ENCODE measurements at regions not wholly inside any gene's neighbourhood (a gene's known extent, or its start where the extent isn't known, plus 50 kb on each side); places are given as distances from the start of the nearest gene placed in this dataset.

DNA sequence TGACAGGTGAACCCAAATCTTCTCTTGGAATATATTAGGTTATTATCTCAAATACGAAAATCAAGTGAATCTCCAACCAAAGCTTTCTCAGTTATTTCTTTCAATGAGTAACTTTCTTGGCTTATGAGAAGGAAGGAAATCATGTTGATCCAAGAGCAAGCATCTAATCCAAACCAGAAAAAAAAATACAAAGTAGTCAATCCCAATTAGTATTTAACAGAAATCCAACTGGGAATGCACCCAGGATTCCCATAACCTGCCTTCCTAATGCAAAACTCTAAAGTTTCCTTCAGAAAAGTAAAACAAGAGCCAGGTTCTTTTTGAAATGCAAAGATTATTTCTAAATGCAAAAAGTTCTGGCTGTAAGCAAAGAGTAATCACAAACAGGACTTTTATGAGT, 289.3 kb downstream of the SHOX2 start:
- Mint-ChIP-seq H3K36me3 (no peaks in the 10 kb centered on the region), H3K4me3 (no peak overlapping the region), H3K4me1 (no peaks in the 10 kb centered on the region), H3K27ac (no peak overlapping the region), H3K9me3 (peaks cover 0 to 9% (median 0%) of the 10 kb centered on the region in 7 donors), H3K27me3 (no peaks in the 10 kb centered on the region)
- H3K36me3 ChIP-seq (ENCODE audit: control insufficient read depth, insufficient read depth, low read length), result no peaks in the 10 kb centered on the region
- DNase-seq, result no peak
- no peak overlapping the region for H3K4me3 ChIP-seq (ENCODE audit: low read depth, low read length)
- H3K27me3 ChIP-seq (ENCODE audit: control insufficient read depth, insufficient read depth, low read length), result no peaks in the 10 kb centered on the region
- no peaks in the 10 kb centered on the region for H3K4me1 ChIP-seq (ENCODE audit: control insufficient read depth, insufficient read depth, low read length, poor library complexity, severe bottlenecking)
- ATAC-seq (ENCODE audit: low read depth in 2 of 2), result no peak
- H3K9me3 ChIP-seq (ENCODE audit: control insufficient read depth in 2 of 2, low read length in 2 of 2), result no peaks in the 10 kb centered on the region
- no peak overlapping the region for H3K27ac ChIP-seq (ENCODE audit: insufficient read depth, low read length, poor library complexity, severe bottlenecking)

DNA sequence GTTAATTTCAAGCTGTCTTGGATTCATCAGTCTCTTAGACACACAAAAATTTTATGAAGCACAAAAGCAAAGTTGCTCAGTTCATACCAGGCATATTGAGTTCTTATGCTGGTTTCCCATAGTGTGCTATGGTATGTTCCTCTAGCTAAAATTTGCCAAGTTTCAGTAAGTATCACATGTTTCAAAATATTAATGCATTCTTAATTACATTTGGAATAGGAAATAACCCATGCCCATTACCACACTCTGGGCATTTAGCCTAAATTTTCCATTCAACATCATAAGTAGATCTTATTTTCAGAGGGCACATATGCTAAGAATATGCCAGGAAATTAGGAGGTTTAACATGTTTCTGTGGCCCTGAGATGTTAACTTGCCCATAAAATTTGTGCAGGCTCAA, 289.9 kb downstream of the SHOX2 start:
- Mint-ChIP-seq H3K27me3 (no peaks in the 10 kb centered on the region), H3K36me3 (no peaks in the 10 kb centered on the region), H3K27ac (no peak overlapping the region), H3K4me1 (no peaks in the 10 kb centered on the region), H3K9me3 (peaks cover 0 to 4% (median 0%) of the 10 kb centered on the region in 7 donors), H3K4me3 (no peak overlapping the region)
- Histone ChIP-seq H3K27ac (ENCODE audit: insufficient read depth, low read length, poor library complexity, severe bottlenecking) (no peak overlapping the region), H3K27me3 (ENCODE audit: control insufficient read depth, insufficient read depth, low read length) (no peaks in the 10 kb centered on the region), H3K36me3 (ENCODE audit: control insufficient read depth, insufficient read depth, low read length) (no peaks in the 10 kb centered on the region), H3K4me1 (ENCODE audit: control insufficient read depth, insufficient read depth, low read length, poor library complexity, severe bottlenecking) (no peaks in the 10 kb centered on the region), H3K4me3 (ENCODE audit: low read depth, low read length) (no peak overlapping the region), H3K9me3 (ENCODE audit: control insufficient read depth in 2 of 2, low read length in 2 of 2) (no peaks in the 10 kb centered on the region)
- no peak for ATAC-seq (ENCODE audit: low read depth in 2 of 2)
- DNase-seq, result no peak

DNA sequence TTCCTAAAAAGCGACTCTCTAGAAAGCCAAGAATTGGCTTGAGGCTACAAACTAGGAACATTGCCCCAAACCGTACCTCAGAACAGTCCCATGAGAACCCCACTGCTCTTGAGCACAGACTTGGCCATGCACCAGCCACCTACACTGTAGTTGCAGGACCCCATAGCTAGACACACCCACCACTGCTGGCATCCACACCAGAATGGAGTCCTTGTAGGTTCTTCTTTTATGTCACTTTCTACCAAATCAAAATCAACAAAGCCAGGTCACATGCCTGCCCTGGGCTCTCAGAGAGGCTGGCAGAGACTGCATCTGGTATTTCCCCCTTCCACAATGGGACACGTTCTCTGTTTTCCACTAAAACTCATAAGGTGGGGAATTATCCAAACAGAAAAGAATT, 290.5 kb downstream of the SHOX2 start:
- H3K27me3 Mint-ChIP-seq, result no peaks in the 10 kb centered on the region
- no peaks in the 10 kb centered on the region for H3K4me1 ChIP-seq (ENCODE audit: control insufficient read depth, insufficient read depth, low read length, poor library complexity, severe bottlenecking)
- no peaks in the 10 kb centered on the region for H3K36me3 ChIP-seq (ENCODE audit: control insufficient read depth, insufficient read depth, low read length)
- H3K4me3 ChIP-seq (ENCODE audit: low read depth, low read length), result no peak overlapping the region
- no peaks in the 10 kb centered on the region for H3K27me3 ChIP-seq (ENCODE audit: control insufficient read depth, insufficient read depth, low read length)
- H3K36me3 Mint-ChIP-seq, result no peaks in the 10 kb centered on the region
- no peaks in the 10 kb centered on the region for H3K9me3 ChIP-seq (ENCODE audit: control insufficient read depth in 2 of 2, low read length in 2 of 2)
- DNase-seq (no peak), ATAC-seq (ENCODE audit: low read depth in 2 of 2) (no peak)
- H3K27ac Mint-ChIP-seq, result no peak overlapping the region
- H3K27ac ChIP-seq (ENCODE audit: insufficient read depth, low read length, poor library complexity, severe bottlenecking), result no peak overlapping the region
- no peaks in the 10 kb centered on the region for H3K4me1 Mint-ChIP-seq
- H3K9me3 Mint-ChIP-seq, result peaks cover 0 to 2% (median 0%) of the 10 kb centered on the region in 7 donors
- no peak overlapping the region for H3K4me3 Mint-ChIP-seq

DNA sequence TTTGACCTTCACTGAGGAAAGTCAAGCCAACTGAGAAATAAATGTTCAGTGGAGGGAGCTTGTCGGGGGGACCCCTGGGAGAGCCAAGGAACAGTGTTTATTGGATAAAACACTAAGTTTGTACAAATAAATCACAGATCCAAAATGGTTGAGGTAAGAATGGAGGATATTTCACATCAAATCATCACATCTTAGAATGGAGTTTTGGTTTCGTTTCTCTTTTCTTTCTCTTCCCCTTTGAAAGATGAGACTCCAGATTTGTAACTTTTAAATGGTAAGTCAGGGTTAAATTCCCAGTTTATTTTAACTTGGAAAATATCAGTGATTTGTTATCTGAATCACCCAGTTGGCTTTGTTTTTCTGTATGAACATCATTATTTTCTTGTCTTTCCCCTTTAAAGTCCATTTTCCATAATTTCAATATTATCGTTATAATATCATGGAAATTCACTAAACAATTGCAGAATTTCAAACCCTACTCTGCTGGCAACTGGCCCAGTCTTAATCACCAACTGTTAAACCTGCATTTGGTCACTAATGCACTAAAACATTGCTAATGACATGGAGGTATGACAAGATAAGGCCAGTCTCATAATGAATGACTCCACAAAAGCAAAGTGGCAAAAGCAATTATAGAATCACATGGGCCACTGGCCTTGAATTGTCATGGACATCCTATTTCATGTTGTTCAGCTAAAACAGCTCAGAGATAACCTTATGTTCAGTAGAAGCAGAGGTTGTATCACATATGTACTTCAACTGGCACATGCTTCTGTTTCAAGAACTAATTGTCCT, 295.1 kb downstream of the SHOX2 start:
- H3K27me3 Mint-ChIP-seq, result no peaks in the 10 kb centered on the region
- Histone ChIP-seq H3K27me3 (ENCODE audit: control insufficient read depth, insufficient read depth, low read length) (no peaks in the 10 kb centered on the region), H3K9me3 (ENCODE audit: control insufficient read depth in 2 of 2, low read length in 2 of 2) (no peaks in the 10 kb centered on the region), H3K27ac (ENCODE audit: insufficient read depth, low read length, poor library complexity, severe bottlenecking) (no peak overlapping the region), H3K4me1 (ENCODE audit: control insufficient read depth, insufficient read depth, low read length, poor library complexity, severe bottlenecking) (no peaks in the 10 kb centered on the region), H3K4me3 (ENCODE audit: low read depth, low read length) (no peak overlapping the region), H3K36me3 (ENCODE audit: control insufficient read depth, insufficient read depth, low read length) (no peaks in the 10 kb centered on the region)
- no peaks in the 10 kb centered on the region for H3K4me1 Mint-ChIP-seq
- no peaks in the 10 kb centered on the region for H3K9me3 Mint-ChIP-seq
- no peaks in the 10 kb centered on the region for H3K36me3 Mint-ChIP-seq
- no peak overlapping the region for H3K4me3 Mint-ChIP-seq
- no peak overlapping the region for H3K27ac Mint-ChIP-seq
- no peak for ATAC-seq (ENCODE audit: low read depth in 2 of 2)
- DNase-seq, result no peak

DNA sequence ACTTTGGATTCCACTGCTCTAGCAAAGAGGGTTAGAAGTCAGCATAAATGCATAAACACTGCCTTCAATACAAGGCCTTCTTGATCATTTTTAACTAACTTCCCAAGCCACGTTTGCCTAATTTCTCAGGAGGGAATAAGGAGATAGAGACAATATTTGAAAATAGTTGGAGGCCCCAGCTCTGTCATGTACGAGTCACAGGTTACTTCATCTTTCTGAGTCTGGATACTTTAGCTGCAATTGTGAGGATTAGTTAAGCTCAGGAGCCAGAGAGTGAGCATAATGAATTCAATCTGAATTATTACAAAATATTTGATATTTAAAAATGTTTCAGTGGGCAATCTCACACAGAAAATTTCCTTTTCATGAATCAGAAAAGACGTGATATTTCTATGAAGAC, 298.9 kb downstream of the SHOX2 start:
- H3K27ac Mint-ChIP-seq, result no peak overlapping the region
- Histone ChIP-seq H3K27me3 (ENCODE audit: control insufficient read depth, insufficient read depth, low read length) (no peaks in the 10 kb centered on the region), H3K36me3 (ENCODE audit: control insufficient read depth, insufficient read depth, low read length) (no peaks in the 10 kb centered on the region), H3K4me3 (ENCODE audit: low read depth, low read length) (no peak overlapping the region), H3K9me3 (ENCODE audit: control insufficient read depth in 2 of 2, low read length in 2 of 2) (no peaks in the 10 kb centered on the region), H3K4me1 (ENCODE audit: control insufficient read depth, insufficient read depth, low read length, poor library complexity, severe bottlenecking) (no peaks in the 10 kb centered on the region), H3K27ac (ENCODE audit: insufficient read depth, low read length, poor library complexity, severe bottlenecking) (no peak overlapping the region)
- no peaks in the 10 kb centered on the region for H3K4me1 Mint-ChIP-seq
- peaks cover 0 to 7% (median 3%) of the 10 kb centered on the region in 7 donors for H3K9me3 Mint-ChIP-seq
- no peaks in the 10 kb centered on the region for H3K36me3 Mint-ChIP-seq
- H3K27me3 Mint-ChIP-seq, result no peaks in the 10 kb centered on the region
- H3K4me3 Mint-ChIP-seq, result no peak overlapping the region
- no peak for DNase-seq
- no peak for ATAC-seq (ENCODE audit: low read depth in 2 of 2)

DNA sequence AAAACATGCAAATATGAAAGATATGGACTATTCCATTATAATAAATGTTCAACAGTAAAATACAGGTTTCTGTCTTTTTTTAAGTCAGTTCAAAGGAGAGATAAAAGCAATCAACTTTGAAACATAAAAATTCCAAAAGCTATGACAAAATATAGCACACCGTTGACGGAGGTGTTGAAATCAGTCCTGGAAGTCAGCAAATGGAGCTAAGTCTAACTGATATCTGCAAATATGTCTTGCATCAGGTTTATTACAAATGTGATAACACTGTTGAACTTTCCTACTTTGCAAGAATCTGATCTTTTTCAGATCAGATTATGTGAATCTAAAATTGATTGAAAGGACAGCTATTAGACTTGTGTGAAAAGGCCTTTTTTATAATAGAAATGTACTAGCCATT, 300.7 kb downstream of the SHOX2 start:
- H3K4me1 Mint-ChIP-seq, result no peaks in the 10 kb centered on the region
- H3K27me3 Mint-ChIP-seq, result no peaks in the 10 kb centered on the region
- no peaks in the 10 kb centered on the region for H3K4me1 ChIP-seq (ENCODE audit: control insufficient read depth, insufficient read depth, low read length, poor library complexity, severe bottlenecking)
- H3K27me3 ChIP-seq (ENCODE audit: control insufficient read depth, insufficient read depth, low read length), result no peaks in the 10 kb centered on the region
- H3K27ac Mint-ChIP-seq, result no peak overlapping the region
- peaks cover 0 to 2% of the 10 kb centered on the region in 2 experiments for H3K9me3 ChIP-seq (ENCODE audit: control insufficient read depth in 2 of 2, low read length in 2 of 2)
- peaks cover 0 to 17% (median 6%) of the 10 kb centered on the region in 7 donors for H3K9me3 Mint-ChIP-seq
- DNase-seq, result no peak
- no peaks in the 10 kb centered on the region for H3K36me3 Mint-ChIP-seq
- H3K27ac ChIP-seq (ENCODE audit: insufficient read depth, low read length, poor library complexity, severe bottlenecking), result no peak overlapping the region
- ATAC-seq (ENCODE audit: low read depth in 2 of 2), result no peak
- H3K4me3 Mint-ChIP-seq, result no peak overlapping the region
- no peak overlapping the region for H3K4me3 ChIP-seq (ENCODE audit: low read depth, low read length)
- no peaks in the 10 kb centered on the region for H3K36me3 ChIP-seq (ENCODE audit: control insufficient read depth, insufficient read depth, low read length)

DNA sequence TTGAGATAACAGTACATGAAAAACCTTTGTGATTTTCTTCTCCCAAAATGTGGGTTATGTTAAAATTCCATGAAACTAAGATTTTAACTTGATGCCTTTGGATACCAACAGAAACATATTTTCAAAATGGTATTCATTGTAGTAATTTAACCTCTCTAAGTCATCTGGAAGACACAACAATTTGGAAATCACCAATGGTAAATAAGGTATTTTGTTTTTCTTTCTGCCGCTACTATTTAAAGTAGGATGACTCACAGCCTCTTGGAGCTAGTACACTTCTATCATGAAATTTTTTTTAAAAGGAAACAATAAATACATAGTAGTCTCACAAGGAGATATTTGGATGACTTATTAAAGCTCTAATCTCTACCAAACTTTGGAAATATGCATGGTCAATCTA, 291.6 kb upstream of the VEPH1 start:
- Histone ChIP-seq H3K36me3 (ENCODE audit: control insufficient read depth, insufficient read depth, low read length) (no peaks in the 10 kb centered on the region), H3K27ac (ENCODE audit: insufficient read depth, low read length, poor library complexity, severe bottlenecking) (no peak overlapping the region), H3K4me3 (ENCODE audit: low read depth, low read length) (no peak overlapping the region), H3K9me3 (ENCODE audit: control insufficient read depth in 2 of 2, low read length in 2 of 2) (no peaks in the 10 kb centered on the region), H3K4me1 (ENCODE audit: control insufficient read depth, insufficient read depth, low read length, poor library complexity, severe bottlenecking) (no peaks in the 10 kb centered on the region), H3K27me3 (ENCODE audit: control insufficient read depth, insufficient read depth, low read length) (no peaks in the 10 kb centered on the region)
- Mint-ChIP-seq H3K4me3 (peak overlapping the region in 1 of 4 donors; percentile 39), H3K36me3 (no peaks in the 10 kb centered on the region), H3K4me1 (no peaks in the 10 kb centered on the region), H3K9me3 (peaks cover 0 to 14% (median 3%) of the 10 kb centered on the region in 7 donors), H3K27ac (no peak overlapping the region), H3K27me3 (no peaks in the 10 kb centered on the region)
- no peak for DNase-seq
- no peak for ATAC-seq (ENCODE audit: low read depth in 2 of 2)

DNA sequence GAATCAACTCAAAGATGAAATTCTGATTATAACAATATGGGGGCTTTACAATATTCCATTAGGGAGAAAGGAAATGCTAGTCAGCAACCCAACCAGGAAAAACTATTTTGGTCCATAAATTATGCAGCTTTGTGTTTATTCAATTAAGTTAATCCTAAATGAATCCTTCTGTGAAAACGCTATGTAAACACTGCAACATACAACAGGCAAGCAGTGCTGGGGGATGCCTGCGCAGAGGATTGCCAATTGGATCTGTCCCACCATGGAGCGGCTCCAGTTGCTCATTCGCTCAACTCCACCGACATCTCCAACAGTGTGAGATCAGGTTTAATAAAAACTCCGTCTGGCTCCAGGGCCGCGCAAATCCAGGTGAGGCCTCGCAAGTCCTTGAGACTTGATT, 290.5 kb upstream of the VEPH1 start:
- DNase-seq, result no peak
- no peak for ATAC-seq (ENCODE audit: low read depth in 2 of 2)

More for the DNA sequence above, 290.5 kb upstream of the VEPH1 start:
- Mint-ChIP-seq H3K36me3 (no peaks in the 10 kb centered on the region), H3K4me3 (no peak overlapping the region), H3K27ac (no peak overlapping the region), H3K27me3 (no peaks in the 10 kb centered on the region), H3K9me3 (peaks cover 0 to 6% (median 3%) of the 10 kb centered on the region in 7 donors), H3K4me1 (no peaks in the 10 kb centered on the region)
- no peak overlapping the region for H3K27ac ChIP-seq (ENCODE audit: insufficient read depth, low read length, poor library complexity, severe bottlenecking)
- no peaks in the 10 kb centered on the region for H3K4me1 ChIP-seq (ENCODE audit: control insufficient read depth, insufficient read depth, low read length, poor library complexity, severe bottlenecking)
- H3K27me3 ChIP-seq (ENCODE audit: control insufficient read depth, insufficient read depth, low read length), result no peaks in the 10 kb centered on the region
- H3K4me3 ChIP-seq (ENCODE audit: low read depth, low read length), result no peak overlapping the region
- no peaks in the 10 kb centered on the region for H3K9me3 ChIP-seq (ENCODE audit: control insufficient read depth in 2 of 2, low read length in 2 of 2)
- no peaks in the 10 kb centered on the region for H3K36me3 ChIP-seq (ENCODE audit: control insufficient read depth, insufficient read depth, low read length)
